Mesendoderm (in vitro differentiated cells): ENCODE measurements at regions not wholly inside any gene's neighbourhood (a gene's known extent, or its start where the extent isn't known, plus 50 kb on each side); places are given as distances from the start of the nearest gene placed in this dataset.

Experiments used
- DNase-seq: peaks from one replicate; pipeline ENCODE4 v3.0.0; 2013
- H2AK5ac ChIP-seq: 2 replicates; pipeline ENCODE4 v1.6.1; 2013; ENCODE audit warnings: low read length, inconsistent platforms
- H2BK120ac ChIP-seq: 2 replicates; pipeline ENCODE4 v1.6.1; 2013; ENCODE audit warnings: low read depth, mild to moderate bottlenecking, low read length, moderate library complexity, mixed read lengths
- H2BK15ac ChIP-seq: replicated peaks from 2 replicates; pipeline ENCODE4 v1.6.1; 2013; ENCODE audit warnings: low read depth, mild to moderate bottlenecking, moderate library complexity
- H2BK5ac ChIP-seq: 2 replicates; pipeline ENCODE4 v1.6.1; 2013; ENCODE audit warnings: low read length, inconsistent platforms
- H3K18ac ChIP-seq: 2 replicates; pipeline ENCODE4 v1.6.1; 2013; ENCODE audit warnings: mild to moderate bottlenecking, low read length, mixed read lengths
- H3K23ac ChIP-seq: one replicate; pipeline ENCODE4 v1.6.1; 2013; ENCODE audit warnings: low read length
- H3K27ac ChIP-seq: 2 replicates; pipeline ENCODE4 v1.5.1; 2013; ENCODE audit warnings: low read depth, mild to moderate bottlenecking, inconsistent platforms, low read length, moderate library complexity
- H3K27me3 ChIP-seq: 2 replicates; pipeline ENCODE4 v1.6.1; 2013; ENCODE audit warnings: low read length, control low read depth, mild to moderate bottlenecking, inconsistent platforms; ENCODE audit not compliant: insufficient read depth, poor library complexity
- H3K36me3 ChIP-seq: 2 replicates; pipeline ENCODE4 v1.6.1; 2013; ENCODE audit warnings: low read length, inconsistent platforms; ENCODE audit not compliant: control insufficient read depth, insufficient read depth
- H3K4ac ChIP-seq: one replicate; pipeline ENCODE4 v1.6.1; 2013; ENCODE audit warnings: low read depth, mild to moderate bottlenecking, low read length, moderate library complexity
- H3K4me1 ChIP-seq: 2 replicates; pipeline ENCODE4 v1.6.1; 2013; ENCODE audit warnings: low read depth, low read length, inconsistent platforms; ENCODE audit not compliant: control insufficient read depth
- H3K4me2 ChIP-seq: 2 replicates; pipeline ENCODE4 v1.6.1; 2013; ENCODE audit warnings: low read length
- H3K4me3 ChIP-seq: 2 replicates; pipeline ENCODE4 v1.5.1; 2013; ENCODE audit warnings: mild to moderate bottlenecking, low read length
- H3K56ac ChIP-seq: one replicate; pipeline ENCODE4 v1.6.1; 2013; ENCODE audit warnings: low read length
- H3K79me1 ChIP-seq: 2 replicates; pipeline ENCODE4 v1.6.1; 2013; ENCODE audit warnings: low read length, inconsistent platforms
- H3K79me2 ChIP-seq: 2 replicates; pipeline ENCODE4 v1.6.1; 2013; ENCODE audit warnings: mild to moderate bottlenecking, low read length; ENCODE audit not compliant: control insufficient read depth, insufficient read depth
- H3K9ac ChIP-seq: 2 replicates; pipeline ENCODE4 v1.6.1; 2013; ENCODE audit warnings: low read length, inconsistent platforms
- H4K5ac ChIP-seq: one replicate; pipeline ENCODE4 v1.6.1; 2013; ENCODE audit warnings: low read length
- H4K8ac ChIP-seq: one replicate; pipeline ENCODE4 v1.6.1; 2013; ENCODE audit warnings: low read depth, mild to moderate bottlenecking, control low read depth, low read length, moderate library complexity
- WGBS: extraction: QIAGEN DNeasy Blood & Tissue Kit; methylation state at CpG from one replicate; pipeline ENCODE4 v1.1.7; 2013; ENCODE audit warnings: low lambda C conversion rate, missing lambda C conversion rate; ENCODE audit not compliant: insufficient coverage; ENCODE audit errors: extremely low coverage; 5-methylcytosine and 5-hydroxymethylcytosine counted together

GRCh38 chr10:60461688-60462087, 72.0 kb upstream of the ANK3 start:
- no peak overlapping the region for H3K23ac ChIP-seq
- no peak overlapping the region for H3K18ac ChIP-seq
- H2BK15ac ChIP-seq, result no peak overlapping the region
- H3K4ac ChIP-seq, result no peak overlapping the region
- no peak overlapping the region for H3K9ac ChIP-seq
- H3K56ac ChIP-seq, result no peak overlapping the region
- H4K5ac ChIP-seq, result no peak overlapping the region
- H3K79me2 ChIP-seq, result no peaks in the 10 kb centered on the region
- no peaks in the 10 kb centered on the region for H3K79me1 ChIP-seq
- no peaks in the 10 kb centered on the region for H3K27me3 ChIP-seq
- WGBS, result no CpG with 5 or more reads among the region's 7 CpGs
- H2AK5ac ChIP-seq, result no peak overlapping the region
- H3K27ac ChIP-seq, result no peak overlapping the region
- no peak overlapping the region for H3K4me3 ChIP-seq
- DNase-seq, result no peak
- H3K4me2 ChIP-seq, result no peak overlapping the region
- no peak overlapping the region for H2BK5ac ChIP-seq
- H3K4me1 ChIP-seq, result no peaks in the 10 kb centered on the region
- H2BK120ac ChIP-seq, result no peak overlapping the region
- H4K8ac ChIP-seq, result no peak overlapping the region
- H3K36me3 ChIP-seq, result no peaks in the 10 kb centered on the region

GRCh38 chr10:60459701-60460457, 70.2 kb upstream of the ANK3 start:
- H3K79me2 ChIP-seq, result no peaks in the 10 kb centered on the region
- no peak overlapping the region for H3K23ac ChIP-seq
- no peak overlapping the region for H2AK5ac ChIP-seq
- no peaks in the 10 kb centered on the region for H3K4me1 ChIP-seq
- H3K56ac ChIP-seq, result no peak overlapping the region
- no peak overlapping the region for H3K4me2 ChIP-seq
- DNase-seq, result no peak
- H3K27me3 ChIP-seq, result no peaks in the 10 kb centered on the region
- no peaks in the 10 kb centered on the region for H3K36me3 ChIP-seq
- no peak overlapping the region for H2BK15ac ChIP-seq
- H4K8ac ChIP-seq, result no peak overlapping the region
- no peak overlapping the region for H3K9ac ChIP-seq
- H3K4ac ChIP-seq, result no peak overlapping the region
- H2BK5ac ChIP-seq, result no peak overlapping the region
- H2BK120ac ChIP-seq, result no peak overlapping the region
- H3K27ac ChIP-seq, result no peak overlapping the region
- WGBS, result no CpG with 5 or more reads among the region's 4 CpGs
- no peak overlapping the region for H4K5ac ChIP-seq
- no peak overlapping the region for H3K18ac ChIP-seq
- no peak overlapping the region for H3K4me3 ChIP-seq
- no peaks in the 10 kb centered on the region for H3K79me1 ChIP-seq

GRCh38 chr10:60456053-60456452, 66.4 kb upstream of the ANK3 start:
- WGBS, result no CpG with 5 or more reads among the region's 4 CpGs
- Histone ChIP-seq H3K4me1 (no peaks in the 10 kb centered on the region), H3K27me3 (no peaks in the 10 kb centered on the region), H3K9ac (no peak overlapping the region), H2BK15ac (no peak overlapping the region), H3K4me2 (no peak overlapping the region), H3K4ac (no peak overlapping the region), H2BK5ac (no peak overlapping the region), H3K79me2 (no peaks in the 10 kb centered on the region), H3K56ac (no peak overlapping the region), H4K8ac (no peak overlapping the region), H2BK120ac (no peak overlapping the region), H3K27ac (no peak overlapping the region), H3K79me1 (no peaks in the 10 kb centered on the region), H4K5ac (no peak overlapping the region), H3K18ac (peak overlapping the region; percentile 39), H3K36me3 (no peaks in the 10 kb centered on the region), H2AK5ac (no peak overlapping the region), H3K23ac (no peak overlapping the region), H3K4me3 (no peak overlapping the region)
- peak; percentile 69 for DNase-seq

- Histone ChIP-seq H3K9ac (no peak overlapping the region), H3K23ac (no peak overlapping the region), H2AK5ac (no peak overlapping the region), H4K8ac (no peak overlapping the region), H3K4me1 (no peaks in the 10 kb centered on the region), H3K4ac (no peak overlapping the region), H2BK5ac (no peak overlapping the region), H2BK120ac (no peak overlapping the region), H3K27ac (no peak overlapping the region), H3K27me3 (no peaks in the 10 kb centered on the region), H4K5ac (no peak overlapping the region), H3K36me3 (no peaks in the 10 kb centered on the region), H3K56ac (peak overlapping the region; percentile 12), H3K4me3 (no peak overlapping the region), H3K18ac (no peak overlapping the region), H2BK15ac (no peak overlapping the region), H3K79me2 (no peaks in the 10 kb centered on the region), H3K79me1 (no peaks in the 10 kb centered on the region), H3K4me2 (no peak overlapping the region)
- WGBS, result no CpG with 5 or more reads among the region's 3 CpGs
- DNase-seq, result no peak
Measured at GRCh38 chr10:60454336-60454735, 64.7 kb upstream of the ANK3 start.

- Histone ChIP-seq H3K4me2 (no peak overlapping the region), H3K4ac (no peak overlapping the region), H3K27ac (no peak overlapping the region), H3K79me1 (no peaks in the 10 kb centered on the region), H3K18ac (no peak overlapping the region), H2BK120ac (no peak overlapping the region), H3K4me3 (no peak overlapping the region), H3K79me2 (no peaks in the 10 kb centered on the region), H3K56ac (no peak overlapping the region), H3K4me1 (no peaks in the 10 kb centered on the region), H4K8ac (no peak overlapping the region), H3K23ac (no peak overlapping the region), H2AK5ac (no peak overlapping the region), H3K27me3 (no peaks in the 10 kb centered on the region), H2BK5ac (no peak overlapping the region), H2BK15ac (no peak overlapping the region), H3K9ac (no peak overlapping the region), H4K5ac (no peak overlapping the region), H3K36me3 (no peaks in the 10 kb centered on the region)
- no CpG with 5 or more reads among the region's 2 CpGs for WGBS
- DNase-seq, result no peak
Measured at GRCh38 chr10:60453036-60453435, 63.4 kb upstream of the ANK3 start.

- Histone ChIP-seq H2BK15ac (no peak overlapping the region), H3K56ac (no peak overlapping the region), H3K4me2 (no peak overlapping the region), H4K8ac (no peak overlapping the region), H2BK5ac (no peak overlapping the region), H3K27me3 (no peaks in the 10 kb centered on the region), H3K4me1 (peaks cover 8% of the 10 kb centered on the region), H3K36me3 (no peaks in the 10 kb centered on the region), H2AK5ac (no peak overlapping the region), H3K4ac (no peak overlapping the region), H4K5ac (no peak overlapping the region), H3K9ac (no peak overlapping the region), H3K27ac (no peak overlapping the region), H3K18ac (no peak overlapping the region), H3K4me3 (no peak overlapping the region), H3K79me1 (no peaks in the 10 kb centered on the region), H2BK120ac (no peak overlapping the region), H3K79me2 (no peaks in the 10 kb centered on the region), H3K23ac (no peak overlapping the region)
- DNase-seq, result no peak
- no CpG with 5 or more reads among the region's 4 CpGs for WGBS
Measured at GRCh38 chr10:60450291-60450690, 60.6 kb upstream of the ANK3 start.
